HG02840 (cell line): ENCODE measurements at regions not wholly inside any gene's neighbourhood (a gene's known extent, or its start where the extent isn't known, plus 50 kb on each side); places are given as distances from the start of the nearest gene placed in this dataset.

ENCODE experiments used
- ATAC-seq: cut with Tn5 transposase; IDR thresholded peaks from one replicate; pipeline ENCODE4 v1.9.1; 2021; ENCODE audit warnings: mild to moderate bottlenecking, moderate library complexity, moderate number of reproducible peaks; ENCODE audit not compliant: unreplicated experiment, low FRiP score

GRCh38 chr4:11908205-11908604, 479.5 kb upstream of the HS3ST1 start:
- no peak for ATAC-seq

GRCh38 chr4:11904846-11905739, 476.4 kb upstream of the HS3ST1 start:
- no peak for ATAC-seq

GRCh38 chr4:11904117-11904535, 475.4 kb upstream of the HS3ST1 start:
- no peak for ATAC-seq

- no peak for ATAC-seq
These were observed 472.4 kb upstream of the HS3ST1 start for GRCh38 chr4:11901089-11901488.

- no peak for ATAC-seq
These were observed 471.7 kb upstream of the HS3ST1 start for GRCh38 chr4:11900359-11900758.

- ATAC-seq: no peak
These were observed 470.1 kb upstream of the HS3ST1 start for GRCh38 chr4:11898796-11899195.

- ATAC-seq: no peak
These were observed 467.1 kb upstream of the HS3ST1 start for GRCh38 chr4:11895766-11896165.

- no peak for ATAC-seq
These were observed 466.3 kb upstream of the HS3ST1 start for GRCh38 chr4:11894977-11895376.

GRCh38 chr4:11894221-11894620, 465.5 kb upstream of the HS3ST1 start:
- no peak for ATAC-seq

GRCh38 chr4:11889099-11889498, 460.4 kb upstream of the HS3ST1 start:
- no peak for ATAC-seq

GRCh38 chr4:11881947-11882346, 453.3 kb upstream of the HS3ST1 start:
- ATAC-seq: no peak

GRCh38 chr4:11881364-11881763, 452.7 kb upstream of the HS3ST1 start:
- ATAC-seq: no peak

GRCh38 chr4:11878241-11878640, 449.5 kb upstream of the HS3ST1 start:
- ATAC-seq: no peak

- no peak for ATAC-seq
These were observed 447.4 kb upstream of the HS3ST1 start for GRCh38 chr4:11876104-11876503.

GRCh38 chr4:11869191-11869870, 440.6 kb upstream of the HS3ST1 start:
- ATAC-seq: no peak

GRCh38 chr4:11866391-11866790, 437.7 kb upstream of the HS3ST1 start:
- no peak for ATAC-seq

- ATAC-seq: no peak
These were observed 432.3 kb upstream of the HS3ST1 start for GRCh38 chr4:11860996-11861395.

- ATAC-seq: no peak
These were observed 429.2 kb upstream of the HS3ST1 start for GRCh38 chr4:11857881-11858280.

GRCh38 chr4:11847167-11847566, 418.5 kb upstream of the HS3ST1 start:
- ATAC-seq: no peak

GRCh38 chr4:11843927-11844326, 415.2 kb upstream of the HS3ST1 start:
- ATAC-seq: no peak

GRCh38 chr4:11843340-11843739, 414.6 kb upstream of the HS3ST1 start:
- no peak for ATAC-seq
